KMS-11 (cell line): ENCODE measurements at regions not wholly inside any gene's neighbourhood (a gene's known extent, or its start where the extent isn't known, plus 50 kb on each side); places are given as distances from the start of the nearest gene placed in this dataset.

Experiments used
- H2AFZ ChIP-seq: fragments of 200-600 bp; sonication (generic); 2 replicates; pipeline ENCODE4 v1.6.1; 2016; ENCODE audit warnings: antibody characterized with exemption, mixed run types, low read depth
- H3K27ac ChIP-seq: fragments of 200-600 bp; sonication (generic); 2 replicates; pipeline ENCODE4 v1.6.1; 2016; ENCODE audit warnings: mild to moderate bottlenecking, mixed run types
- H3K27me3 ChIP-seq: fragments of 200-600 bp; sonication (generic); 2 replicates; pipeline ENCODE4 v1.6.1; 2017; ENCODE audit warnings: mild to moderate bottlenecking, low read depth, mixed run types, moderate library complexity; ENCODE audit not compliant: insufficient read depth
- H3K36me3 ChIP-seq: fragments of 200-600 bp; sonication (generic); 2 replicates; pipeline ENCODE4 v1.6.1; 2017; ENCODE audit warnings: mild to moderate bottlenecking, mixed run types; ENCODE audit not compliant: insufficient read depth
- H3K4me1 ChIP-seq: fragments of 200-600 bp; sonication (generic); 2 replicates; pipeline ENCODE4 v1.6.1; 2016; ENCODE audit warnings: mild to moderate bottlenecking, low read depth, mixed run types; ENCODE audit not compliant: poor library complexity, severe bottlenecking
- H3K4me2 ChIP-seq: fragments of 200-600 bp; sonication (generic); 2 replicates; pipeline ENCODE4 v1.7.0; 2016; ENCODE audit warnings: mild to moderate bottlenecking, mixed run types
- H3K4me3 ChIP-seq: fragments of 200-600 bp; sonication (generic); IDR thresholded peaks from 2 replicates; pipeline ENCODE4 v1.6.1; 2017; ENCODE audit warnings: low read depth, low read length, mixed read lengths; ENCODE audit not compliant: insufficient read depth
- H3K79me2 ChIP-seq: fragments of 200-600 bp; sonication (generic); 2 replicates; pipeline ENCODE4 v1.6.1; 2016; ENCODE audit warnings: low read depth, mixed run types; ENCODE audit not compliant: insufficient read depth
- H3K9ac ChIP-seq: fragments of 200-600 bp; sonication (generic); 2 replicates; pipeline ENCODE4 v1.6.1; 2016; ENCODE audit warnings: mild to moderate bottlenecking, mixed run types
- H4K20me1 ChIP-seq: fragments of 200-600 bp; sonication (generic); 2 replicates; pipeline ENCODE4 v1.6.1; 2016; ENCODE audit warnings: mild to moderate bottlenecking, mixed run types; ENCODE audit not compliant: insufficient read depth
- CTCF ChIP-seq: fragments of 200-600 bp; sonication (generic); conservative IDR thresholded peaks from 2 replicates; pipeline ENCODE4 v1.6.1; 2017; ENCODE audit warnings: low read depth, mild to moderate bottlenecking, antibody characterized with exemption, low read length, moderate library complexity, mixed read lengths

GRCh38 chr12:115716551-115716950, 560.9 kb downstream of the MED13L start:
- Histone ChIP-seq H4K20me1 (no peaks in the 10 kb centered on the region), H3K4me2 (no peak overlapping the region), H3K27me3 (no peaks in the 10 kb centered on the region), H3K27ac (no peak overlapping the region), H3K79me2 (no peaks in the 10 kb centered on the region), H3K4me1 (no peaks in the 10 kb centered on the region), H3K9ac (no peak overlapping the region), H2AFZ (no peak overlapping the region), H3K4me3 (no peak overlapping the region), H3K36me3 (no peaks in the 10 kb centered on the region)
- no peak for TF ChIP-seq CTCF

- H3K27ac ChIP-seq = no peak overlapping the region
- no peaks in the 10 kb centered on the region for H3K27me3 ChIP-seq
- no peaks in the 10 kb centered on the region for H3K4me1 ChIP-seq
- H4K20me1 ChIP-seq = no peaks in the 10 kb centered on the region
- H3K79me2 ChIP-seq = no peaks in the 10 kb centered on the region
- H3K4me2 ChIP-seq = no peak overlapping the region
- H3K9ac ChIP-seq = no peak overlapping the region
- no peak for TF ChIP-seq CTCF
- H2AFZ ChIP-seq = no peak overlapping the region
- H3K4me3 ChIP-seq = no peak overlapping the region
- no peaks in the 10 kb centered on the region for H3K36me3 ChIP-seq
These were observed 564.8 kb downstream of the MED13L start for GRCh38 chr12:115712676-115713075.

- Histone ChIP-seq H2AFZ (no peak overlapping the region), H3K27me3 (no peaks in the 10 kb centered on the region), H3K4me2 (no peak overlapping the region), H3K79me2 (no peaks in the 10 kb centered on the region), H3K9ac (no peak overlapping the region), H3K4me3 (no peak overlapping the region), H3K27ac (no peak overlapping the region), H3K36me3 (no peaks in the 10 kb centered on the region), H4K20me1 (no peaks in the 10 kb centered on the region), H3K4me1 (no peaks in the 10 kb centered on the region)
- TF ChIP-seq CTCF = no peak
These were observed 567.4 kb downstream of the MED13L start for GRCh38 chr12:115710104-115710564.

GRCh38 chr12:115709540-115710011, 567.9 kb downstream of the MED13L start:
- Histone ChIP-seq H3K9ac (no peak overlapping the region), H3K4me1 (no peaks in the 10 kb centered on the region), H2AFZ (no peak overlapping the region), H3K27ac (no peak overlapping the region), H3K79me2 (no peaks in the 10 kb centered on the region), H4K20me1 (no peaks in the 10 kb centered on the region), H3K27me3 (no peaks in the 10 kb centered on the region), H3K36me3 (no peaks in the 10 kb centered on the region), H3K4me3 (no peak overlapping the region), H3K4me2 (no peak overlapping the region)
- TF ChIP-seq CTCF = no peak
